GF-D8 (cell line): ENCODE measurements at regions not wholly inside any gene's neighbourhood (a gene's known extent, or its start where the extent isn't known, plus 50 kb on each side); places are given as distances from the start of the nearest gene placed in this dataset.

Experiments used
- DNase-seq: peaks from one replicate; lab custom pipeline; 2025; lab: John Stamatoyannopoulos, UW

DNA sequence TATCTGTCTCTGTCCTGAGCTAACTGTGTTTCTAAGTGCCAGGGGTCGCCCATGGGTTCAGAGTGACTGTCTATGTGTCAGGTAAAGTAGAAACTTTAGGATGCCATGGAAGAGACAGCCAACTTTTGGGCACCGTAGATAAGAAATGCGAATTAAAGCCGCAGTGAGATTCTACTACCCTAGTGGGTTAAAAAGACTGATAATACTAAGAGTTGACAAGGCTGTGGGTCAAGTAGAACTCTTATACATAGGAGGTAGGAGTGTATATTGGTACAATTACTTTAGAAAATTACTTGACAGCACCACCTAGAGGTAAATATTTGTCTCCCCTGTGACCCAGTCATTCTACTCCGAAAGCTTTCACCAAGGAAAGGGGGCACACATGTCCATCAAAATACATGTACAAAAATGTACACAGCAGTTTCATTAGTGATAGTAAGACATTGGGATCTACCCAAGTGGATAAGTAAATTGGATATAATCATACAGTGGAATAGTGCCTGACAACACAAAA lies 371.3 kb downstream of the SLC4A3 start:
- DNase-seq, result no peak

DNA sequence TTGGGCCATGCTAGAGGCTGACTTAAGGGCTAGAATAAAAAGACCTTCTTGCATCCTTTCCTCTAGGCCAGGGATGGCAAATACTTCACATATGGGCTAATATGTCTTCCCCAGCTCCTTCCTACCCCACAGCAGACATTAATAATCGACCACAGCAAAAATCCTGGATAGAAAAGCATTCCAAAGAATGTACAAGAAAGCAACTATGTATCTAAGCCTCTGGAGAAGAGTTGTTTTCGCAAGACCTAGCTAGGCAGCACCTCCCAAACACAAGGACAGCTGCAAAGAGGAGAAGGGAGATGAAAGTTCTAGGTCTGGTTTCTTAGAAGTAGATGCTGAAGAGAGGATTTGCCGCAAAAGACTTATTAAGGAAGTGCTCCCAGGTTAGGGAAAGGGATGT lies 372.6 kb downstream of the SLC4A3 start:
- DNase-seq, result no peak

DNA sequence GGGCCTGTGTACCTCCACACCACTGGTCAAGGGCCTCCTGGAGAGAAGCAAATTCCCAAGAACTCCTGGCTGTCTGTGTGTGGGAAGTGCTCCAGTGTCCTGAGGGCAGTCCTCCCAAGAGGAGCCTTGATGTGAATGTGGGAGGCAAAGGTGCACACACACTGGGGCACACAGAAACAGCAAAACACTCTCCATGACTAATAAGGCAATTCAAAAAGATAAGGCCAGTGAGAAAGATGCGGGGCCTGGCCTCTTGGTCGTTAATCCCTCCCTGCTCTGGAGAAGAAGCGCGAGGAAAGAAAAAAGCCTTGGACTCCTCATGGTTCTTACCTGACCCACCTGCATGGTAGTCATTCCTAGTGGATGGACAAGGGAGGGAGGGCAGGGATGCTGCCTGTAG lies 373.2 kb downstream of the SLC4A3 start:
- DNase-seq, result no peak

DNA sequence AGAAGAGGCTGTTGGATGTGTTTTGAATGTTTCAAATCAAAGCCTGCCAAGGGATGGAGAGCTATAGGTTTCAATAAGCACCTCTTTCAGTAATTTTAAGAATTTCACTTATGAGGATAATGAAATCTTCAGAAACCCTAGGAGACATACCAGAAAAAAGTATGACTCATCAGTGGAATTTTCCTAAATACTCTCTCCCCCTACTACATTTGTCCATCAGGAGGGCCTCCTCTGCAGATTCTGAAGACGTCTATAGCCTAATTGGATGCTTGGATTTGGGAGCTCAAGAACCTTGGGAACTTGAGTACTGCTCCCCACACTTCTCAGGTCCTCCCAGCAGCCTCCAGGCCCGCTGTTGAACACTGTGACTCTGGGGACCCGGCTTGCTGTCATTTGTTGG lies 374.3 kb downstream of the SLC4A3 start:
- DNase-seq, result no peak

DNA sequence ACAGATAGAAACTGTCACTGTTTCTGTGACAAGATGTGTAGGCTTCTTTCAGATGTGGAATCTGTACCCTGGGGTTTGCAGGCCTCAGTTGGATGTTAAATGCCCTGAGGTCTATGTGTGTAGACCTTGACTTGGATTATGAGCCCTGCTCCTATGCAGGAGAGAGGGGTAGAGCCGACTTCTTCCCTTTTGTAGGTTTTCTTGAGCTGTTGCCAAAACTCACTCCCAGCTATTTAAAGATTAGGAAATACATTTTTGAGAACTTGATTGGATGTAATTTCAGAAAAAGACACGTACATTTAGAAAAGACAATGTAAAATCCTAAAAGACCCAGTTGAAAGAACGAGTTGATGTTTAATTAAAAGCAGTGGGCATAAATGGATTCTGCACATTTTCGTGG lies 374.8 kb downstream of the SLC4A3 start:
- no peak for DNase-seq

DNA sequence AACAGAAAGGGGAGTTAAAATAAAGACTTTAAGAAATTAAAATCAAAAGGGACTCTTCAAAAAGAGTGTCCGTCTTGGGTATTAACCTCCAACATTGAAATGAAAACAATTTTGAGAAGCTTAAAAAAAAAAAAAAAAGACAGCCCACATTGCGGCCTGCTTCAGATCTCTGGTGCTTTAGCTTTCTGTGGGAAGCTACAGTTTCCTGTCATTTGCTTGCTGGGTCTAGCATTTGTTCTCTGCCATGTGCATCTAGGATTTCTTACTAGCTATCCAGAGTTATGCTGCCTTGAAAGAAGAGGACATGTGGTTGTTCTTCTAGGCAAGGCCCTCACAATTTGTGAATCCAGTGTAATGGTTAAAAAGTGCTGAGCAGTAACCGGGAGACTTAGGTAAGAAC lies 375.3 kb downstream of the SLC4A3 start:
- no peak for DNase-seq

DNA sequence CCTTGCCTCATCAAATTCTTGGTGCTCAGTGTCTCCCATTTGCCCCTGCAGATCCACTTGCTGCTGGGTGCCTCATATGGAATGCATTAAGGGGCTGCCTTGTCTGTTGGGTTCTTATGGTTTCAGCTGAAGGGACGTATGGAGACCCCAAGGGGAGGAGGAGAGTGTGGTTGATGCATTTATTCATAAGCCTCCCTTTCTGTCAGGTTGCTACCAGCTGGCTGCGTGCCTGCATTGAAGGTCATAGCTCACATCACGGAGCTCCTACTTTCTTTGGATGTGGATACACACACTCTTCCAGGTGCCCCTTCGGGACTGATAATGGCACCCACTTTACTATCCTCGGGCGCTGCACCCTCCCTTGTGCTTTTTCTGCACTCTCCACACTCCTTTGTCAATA lies 377.9 kb downstream of the SLC4A3 start:
- no peak for DNase-seq

DNA sequence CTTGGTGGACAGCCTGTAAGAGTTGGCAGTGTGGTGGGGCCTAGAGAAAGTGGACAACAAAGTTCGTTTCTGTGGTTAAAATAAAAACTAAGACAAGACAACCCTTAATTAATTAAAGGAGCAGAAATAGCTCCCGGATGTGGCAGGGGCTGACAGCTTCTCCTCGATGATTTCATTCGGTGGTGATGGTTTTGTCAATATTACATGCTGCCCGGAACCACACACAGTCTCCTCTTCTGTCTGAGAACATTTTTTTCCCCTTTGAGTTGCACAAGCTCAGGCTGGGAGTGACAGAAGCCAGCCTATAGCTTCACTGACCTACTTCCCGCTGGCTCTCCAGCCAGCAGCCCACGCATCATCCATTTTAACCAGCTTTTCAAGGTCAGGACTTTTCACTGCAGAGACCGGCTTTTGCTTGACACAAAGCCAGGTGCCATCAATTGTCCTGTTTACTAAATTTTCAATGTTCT lies 378.8 kb downstream of the SLC4A3 start:
- DNase-seq, result no peak

DNA sequence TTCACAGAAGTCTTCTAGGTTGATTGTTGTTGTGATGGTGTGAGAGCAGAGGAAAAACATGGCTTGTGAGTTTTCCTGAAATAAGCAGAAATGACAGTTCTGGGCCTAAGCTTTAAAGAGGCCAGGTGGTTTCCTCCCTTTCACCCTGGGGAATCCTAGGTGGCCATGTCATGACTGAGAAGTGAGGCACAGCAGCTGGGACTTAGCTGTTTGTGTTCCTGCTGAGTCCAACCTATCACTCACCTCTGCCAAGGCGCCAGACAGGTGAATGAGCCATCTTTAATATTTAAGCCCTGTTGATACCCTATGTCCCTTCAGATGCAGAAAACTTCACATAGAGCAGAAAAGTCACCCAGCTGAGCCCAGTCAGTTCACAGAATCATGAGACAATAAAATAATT lies 384.4 kb downstream of the SLC4A3 start:
- DNase-seq, result no peak

DNA sequence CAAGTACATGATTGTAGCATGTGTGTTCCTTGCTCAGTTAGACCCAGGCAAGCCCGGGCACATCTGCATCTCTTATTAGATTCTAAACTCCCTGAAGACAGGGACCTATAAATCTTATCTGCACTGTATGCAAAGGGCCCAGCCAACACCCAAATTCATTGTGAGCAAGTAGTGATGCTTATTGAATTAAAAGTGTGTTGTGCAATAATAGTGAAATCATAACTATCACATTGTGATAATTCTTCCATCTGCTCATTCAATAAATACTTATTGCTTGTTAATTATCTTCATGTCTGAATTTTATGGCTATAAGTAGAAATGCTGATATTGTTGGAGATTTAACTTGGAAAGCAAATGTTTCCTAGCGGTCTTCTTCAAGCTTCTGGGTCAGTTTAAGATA lies 387.5 kb downstream of the SLC4A3 start:
- no peak for DNase-seq

DNA sequence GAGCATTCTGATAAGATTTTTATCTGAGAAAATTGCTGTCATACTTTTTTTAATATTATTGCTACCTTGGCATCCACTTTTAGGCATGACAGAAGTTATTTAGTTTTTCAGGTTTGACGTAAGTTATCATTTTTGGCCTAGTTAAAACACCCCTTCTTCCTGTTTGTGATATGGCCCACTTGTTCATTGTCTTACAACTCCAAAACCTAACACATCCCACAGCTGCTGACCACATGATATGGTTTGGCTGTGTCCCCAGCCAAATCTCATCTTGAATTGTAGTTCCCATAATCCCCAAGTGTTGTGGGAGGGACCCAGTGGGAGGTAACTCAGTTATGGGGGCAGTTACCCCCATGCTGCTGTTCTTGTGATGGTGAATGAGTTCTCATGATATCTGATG lies 388.1 kb downstream of the SLC4A3 start:
- no peak for DNase-seq

DNA sequence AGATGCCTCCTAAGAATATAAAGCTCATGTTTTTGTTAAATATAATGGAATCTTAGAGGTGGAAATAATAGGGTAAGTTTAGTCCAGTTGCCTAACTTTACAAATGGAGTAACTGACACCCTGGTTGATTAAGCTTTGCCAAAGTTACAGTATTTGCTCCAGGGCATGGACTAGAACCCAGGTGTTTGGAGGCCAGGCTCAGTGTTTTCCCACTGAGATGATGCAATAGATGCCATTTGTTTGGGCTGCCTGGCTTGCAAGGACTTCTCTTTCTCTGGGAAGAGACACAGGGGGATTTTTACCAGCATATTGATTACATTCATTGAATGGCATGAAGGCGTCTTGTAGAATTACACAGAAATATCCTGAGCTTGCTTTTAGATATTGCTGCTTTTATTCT lies 397.8 kb downstream of the SLC4A3 start:
- no peak for DNase-seq

DNA sequence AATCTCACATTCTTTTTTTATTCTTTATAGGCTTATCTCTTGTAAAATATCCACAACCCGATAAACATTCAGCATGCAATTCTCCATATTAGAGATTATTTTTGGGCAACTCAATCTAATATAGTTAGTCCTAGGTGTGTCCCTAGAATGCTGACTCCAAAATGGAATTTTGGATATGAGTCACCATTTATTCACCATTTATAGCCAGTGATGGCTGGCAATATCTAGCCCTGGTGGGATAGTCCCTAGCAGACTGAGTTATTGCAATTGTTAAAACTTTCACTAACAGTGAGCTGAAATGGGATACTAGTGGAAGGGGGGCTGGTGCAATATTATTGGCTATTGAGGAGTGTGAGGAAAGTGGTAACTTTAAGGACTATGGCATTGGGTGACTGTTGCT lies 401.6 kb downstream of the SLC4A3 start:
- no peak for DNase-seq

DNA sequence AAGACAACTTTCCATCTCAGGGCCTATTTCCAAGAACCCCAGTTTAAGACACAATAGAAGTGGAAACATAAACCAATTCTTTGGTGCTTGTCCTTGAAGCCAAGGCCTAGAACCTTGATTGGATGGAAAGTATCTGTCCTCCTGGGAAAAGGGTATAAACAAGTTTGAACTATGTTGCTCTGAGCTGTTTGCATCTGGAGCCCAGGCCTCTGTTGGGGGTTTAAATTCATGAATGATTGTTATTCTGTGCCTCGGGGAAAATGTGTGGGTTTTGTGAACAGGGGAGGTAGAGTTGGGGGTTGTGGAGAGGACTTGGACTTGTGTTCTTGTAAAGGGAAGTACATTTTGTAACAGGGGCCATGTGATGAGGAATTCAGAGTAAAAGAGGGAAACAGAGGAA lies 406.1 kb downstream of the SLC4A3 start:
- DNase-seq, result no peak

DNA sequence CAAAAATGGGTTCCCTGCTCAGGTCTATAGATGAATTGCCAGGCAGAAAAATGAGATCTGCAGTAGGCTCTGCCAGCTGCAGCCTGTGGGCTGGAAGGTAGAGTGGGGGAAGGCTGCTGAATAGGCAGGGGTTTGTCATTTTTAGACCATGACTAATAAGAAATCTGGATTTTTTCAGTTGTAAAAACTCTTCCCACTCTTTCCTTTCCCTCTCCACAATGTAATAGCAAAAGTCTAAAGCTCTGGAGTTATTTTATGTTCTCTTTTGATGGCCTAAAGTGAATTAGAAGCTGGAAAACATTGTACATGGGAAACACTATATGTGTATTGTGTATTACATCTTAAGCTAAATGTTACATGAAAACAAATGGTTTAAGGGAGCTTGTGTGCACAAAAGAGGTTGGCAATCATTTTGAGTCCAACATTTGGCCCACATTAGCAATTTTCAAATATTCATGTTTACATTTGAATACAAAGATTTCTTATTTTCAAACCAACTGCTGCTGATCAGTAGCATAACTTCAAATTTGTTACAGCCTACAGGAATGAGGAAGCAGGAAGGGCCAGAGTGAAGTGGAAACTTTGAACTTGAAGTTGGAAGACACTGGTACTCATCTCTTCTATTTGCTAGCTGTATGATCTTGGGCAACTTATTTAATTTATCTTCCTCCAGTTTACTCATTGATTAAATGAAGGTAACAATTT lies 407.1 kb downstream of the SLC4A3 start:
- no peak for DNase-seq

DNA sequence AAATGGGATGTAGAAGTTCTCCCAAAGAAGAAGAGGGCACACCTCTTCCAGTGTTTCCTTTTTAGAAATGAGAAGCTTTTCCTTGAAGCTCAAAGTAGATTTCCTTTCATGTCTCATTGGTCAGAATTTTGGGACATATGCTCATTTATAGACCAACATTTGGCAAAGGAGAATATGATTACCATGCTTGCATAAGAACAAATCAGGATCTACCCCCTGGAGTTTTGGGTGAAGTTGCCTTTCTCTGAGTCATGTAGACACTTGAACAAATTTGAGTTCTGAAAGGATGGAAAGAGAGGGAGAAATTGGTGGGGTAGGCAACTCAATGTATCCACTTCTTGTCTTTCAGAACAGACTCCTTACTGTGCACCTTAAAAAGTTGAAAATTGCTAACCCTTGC lies 409.0 kb downstream of the SLC4A3 start:
- no peak for DNase-seq

DNA sequence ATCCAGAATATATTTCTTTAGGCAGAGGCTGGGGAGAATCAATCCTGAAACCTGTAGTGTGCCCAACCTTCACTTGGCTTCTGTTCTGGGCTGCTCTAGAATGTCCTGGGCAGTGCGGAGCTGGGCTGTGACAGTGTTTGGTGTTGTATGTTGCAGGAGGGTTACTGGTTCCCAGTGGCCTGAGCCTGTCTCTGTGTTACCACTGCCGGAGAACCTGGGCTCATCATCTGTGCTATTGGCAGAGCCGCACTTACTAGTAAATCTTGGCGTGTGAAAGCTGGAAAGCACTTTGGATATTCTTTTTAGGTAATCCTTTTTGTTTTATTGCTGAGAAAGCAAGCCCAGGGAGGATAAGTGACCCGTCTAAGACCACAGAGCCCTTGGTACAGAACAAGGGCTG lies 412.9 kb downstream of the SLC4A3 start:
- DNase-seq, result no peak

DNA sequence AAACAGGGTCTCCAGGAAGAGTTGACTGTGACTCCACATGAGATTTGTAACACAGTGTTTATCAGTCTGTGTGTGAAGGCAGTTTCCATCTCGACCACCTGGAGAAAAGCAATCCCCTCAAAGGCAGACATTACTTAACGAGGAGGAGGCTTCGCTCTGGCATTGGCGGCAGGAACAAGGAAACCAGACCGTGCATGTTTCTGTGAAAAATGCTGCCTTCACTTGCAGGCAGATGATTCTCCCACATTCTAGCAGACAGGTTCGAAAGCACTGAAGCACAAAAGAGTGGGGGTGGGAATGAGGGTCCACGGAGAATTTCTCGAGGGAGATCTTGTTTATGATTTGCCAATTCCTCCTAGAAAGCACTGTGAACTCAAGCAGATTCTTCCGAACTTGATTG lies 414.0 kb downstream of the SLC4A3 start:
- DNase-seq, result no peak

DNA sequence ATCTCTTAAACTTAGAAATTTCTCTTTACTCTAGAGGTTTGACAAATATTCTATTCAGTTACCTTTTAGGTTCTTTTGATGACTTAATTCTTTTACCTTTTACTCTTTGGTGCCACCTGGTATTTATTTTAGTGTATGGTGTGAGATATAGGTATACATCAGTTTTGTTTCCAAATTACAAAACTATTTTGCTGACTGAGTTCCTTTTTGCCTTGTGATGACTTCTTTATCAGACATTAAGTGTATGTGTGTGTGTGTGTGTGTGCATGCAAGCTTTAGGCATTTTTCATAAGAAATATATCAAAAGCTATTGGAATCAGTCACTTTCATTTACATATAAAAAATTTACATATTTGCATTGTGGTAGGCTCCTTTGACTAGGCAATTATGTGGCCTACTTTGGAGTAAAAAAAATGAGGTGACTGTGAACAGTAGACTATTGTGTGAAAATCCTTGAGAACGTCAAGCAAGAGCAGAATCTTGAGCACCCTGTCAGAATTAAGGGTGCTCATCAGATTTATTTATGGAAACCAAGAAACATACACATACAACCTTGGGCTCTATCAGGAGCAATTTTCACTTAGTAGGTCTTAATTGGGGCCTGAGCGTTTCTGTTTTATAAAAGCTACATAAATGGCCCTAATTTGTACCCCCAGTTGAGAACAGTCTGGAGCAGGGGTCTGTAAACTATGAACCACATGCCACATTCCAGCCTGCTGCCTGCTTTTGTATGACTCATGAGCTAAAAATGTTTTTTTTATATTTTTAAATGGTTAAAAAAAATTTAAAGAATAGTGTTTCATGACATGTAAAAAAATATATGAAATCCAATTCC lies 415.9 kb downstream of the SLC4A3 start:
- no peak for DNase-seq

DNA sequence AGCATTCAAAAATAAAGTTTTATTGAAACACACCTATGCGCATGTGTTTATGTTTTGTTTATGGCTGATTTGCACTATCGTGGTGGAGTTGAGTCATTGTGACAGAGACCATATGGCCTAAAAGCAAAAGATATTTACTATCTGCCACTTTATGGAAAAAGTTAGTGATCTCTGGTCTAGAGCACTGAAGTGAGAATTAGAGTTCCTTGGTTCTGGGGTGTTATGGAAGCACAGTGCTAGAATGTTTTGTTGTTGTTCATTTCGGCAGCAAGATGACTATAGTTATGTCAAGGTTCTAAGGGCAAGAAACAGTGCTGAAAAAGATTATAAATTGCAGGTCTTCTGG lies 416.5 kb downstream of the SLC4A3 start:
- no peak for DNase-seq

DNA sequence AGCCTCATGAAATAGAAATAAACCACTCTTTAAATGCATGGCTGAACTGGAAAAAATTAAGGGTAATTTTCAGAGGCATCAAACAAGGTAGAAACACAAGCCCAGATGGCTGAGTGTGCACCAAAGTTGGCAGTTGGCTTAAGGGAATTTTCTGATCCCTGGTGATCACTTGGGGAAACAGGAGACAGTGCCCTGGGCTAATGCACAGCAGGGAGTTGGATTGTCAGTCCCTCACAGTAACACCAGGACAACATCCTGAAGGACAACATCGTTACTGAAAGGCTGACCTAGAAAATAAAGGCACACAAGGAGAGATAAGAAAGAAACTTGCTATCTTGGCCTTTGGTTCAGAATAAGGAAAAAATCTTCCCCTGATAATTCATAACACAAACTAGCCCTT lies 417.0 kb downstream of the SLC4A3 start:
- no peak for DNase-seq

DNA sequence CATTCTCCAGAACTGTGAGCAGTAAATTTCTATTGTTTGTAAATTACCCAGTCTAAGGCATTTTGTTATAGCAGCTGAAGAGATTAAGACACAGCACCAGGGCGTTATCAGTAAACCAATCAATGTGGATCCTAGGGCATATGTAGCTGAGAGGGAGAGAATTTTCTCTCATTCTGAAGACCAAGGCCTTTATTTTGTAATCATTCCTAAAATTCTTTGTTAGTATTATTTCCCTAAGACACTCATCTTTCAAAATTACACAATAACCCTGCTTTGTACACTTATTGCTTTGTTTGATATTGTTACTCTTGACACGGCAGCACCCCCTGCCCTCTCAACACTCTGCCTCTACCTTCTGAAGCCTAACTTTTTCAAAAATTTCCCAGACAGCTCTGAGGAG lies 419.1 kb downstream of the SLC4A3 start:
- DNase-seq, result no peak

DNA sequence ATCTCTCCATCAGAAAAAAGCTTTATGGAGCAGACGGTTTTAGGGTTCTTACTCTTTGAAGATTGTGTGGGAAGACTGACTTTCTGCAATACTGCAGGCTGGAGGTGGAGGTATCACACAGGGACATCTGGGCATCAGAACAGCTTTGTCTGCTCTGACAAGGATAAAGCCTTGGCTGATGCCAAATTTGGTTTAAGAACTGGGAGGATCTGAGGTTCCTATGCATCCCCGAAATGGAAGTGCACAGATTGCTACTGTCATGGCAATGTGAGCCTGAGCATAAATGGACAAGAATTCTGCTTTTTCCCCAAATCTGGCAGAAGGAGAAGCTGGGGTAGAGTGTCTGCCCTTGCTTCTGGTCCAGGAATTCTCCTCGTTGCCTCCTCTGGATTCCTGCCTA lies 424.3 kb downstream of the SLC4A3 start:
- DNase-seq, result no peak

DNA sequence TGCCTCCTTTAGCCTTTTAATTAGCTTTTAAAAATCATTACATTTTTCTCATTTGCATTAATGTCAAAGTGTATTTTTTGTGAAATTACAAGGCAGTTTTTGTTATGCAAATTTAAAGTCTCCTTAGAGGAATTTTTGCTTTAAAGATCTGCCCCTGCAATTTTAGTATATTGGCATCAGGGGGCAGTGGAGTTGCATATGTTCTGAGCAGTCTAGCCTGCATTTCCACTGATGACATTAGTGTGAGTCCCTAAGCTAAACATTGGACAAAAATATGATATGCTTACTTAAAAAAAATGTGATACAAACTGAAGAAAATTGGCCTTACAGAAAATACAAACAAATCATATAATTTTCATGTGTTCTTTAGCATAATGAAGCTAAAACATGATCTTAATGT lies 426.5 kb downstream of the SLC4A3 start:
- DNase-seq, result no peak
